NCI-H1048 (cell line): ENCODE measurements at regions not wholly inside any gene's neighbourhood (a gene's known extent, or its start where the extent isn't known, plus 50 kb on each side); places are given as distances from the start of the nearest gene placed in this dataset.

ENCODE experiments used
- DNase-seq: peaks from one replicate; lab custom pipeline; 2025; lab: John Stamatoyannopoulos, UW

- DNase-seq: no peak
Measured at GRCh38 chr13:105607016-105607415, 928.4 kb downstream of the EFNB2 start.

GRCh38 chr13:105602956-105603670 is 932.3 kb downstream of the EFNB2 start:
- DNase-seq: no peak

GRCh38 chr13:105599477-105600037 is 935.9 kb downstream of the EFNB2 start:
- no peak for DNase-seq

- DNase-seq: no peak
Measured at GRCh38 chr13:105598529-105598928, 936.9 kb downstream of the EFNB2 start.

GRCh38 chr13:105597573-105597972 is 937.9 kb downstream of the EFNB2 start:
- DNase-seq: no peak

- no peak for DNase-seq
Measured at GRCh38 chr13:105595471-105595870, 940.0 kb downstream of the EFNB2 start.

GRCh38 chr13:105591277-105591676 is 944.2 kb downstream of the EFNB2 start:
- DNase-seq: no peak

GRCh38 chr13:105587786-105588185 is 947.7 kb downstream of the EFNB2 start:
- DNase-seq: no peak

- DNase-seq: no peak
Measured at GRCh38 chr13:105579821-105580710, 955.4 kb downstream of the EFNB2 start.

GRCh38 chr13:105573136-105573535 is 962.3 kb downstream of the EFNB2 start:
- DNase-seq: no peak

GRCh38 chr13:105572401-105572800 is 963.1 kb downstream of the EFNB2 start:
- no peak for DNase-seq

- no peak for DNase-seq
Measured at GRCh38 chr13:105569816-105570215, 965.6 kb downstream of the EFNB2 start.

- DNase-seq: no peak
Measured at GRCh38 chr13:105567951-105568525, 967.4 kb downstream of the EFNB2 start.

- no peak for DNase-seq
Measured at GRCh38 chr13:105565136-105565727, 970.2 kb downstream of the EFNB2 start.

- no peak for DNase-seq
Measured at GRCh38 chr13:105552078-105552477, 983.4 kb downstream of the EFNB2 start.

- DNase-seq: no peak
Measured at GRCh38 chr13:105547851-105548250, 987.6 kb downstream of the EFNB2 start.

- no peak for DNase-seq
Measured at GRCh38 chr13:105545811-105546210, 989.7 kb downstream of the EFNB2 start.

- no peak for DNase-seq
Measured at GRCh38 chr13:105543742-105544141, 991.7 kb downstream of the EFNB2 start.

- DNase-seq: no peak
Measured at GRCh38 chr13:105541565-105541964, 993.9 kb downstream of the EFNB2 start.

GRCh38 chr13:105538346-105538745 is 997.1 kb downstream of the EFNB2 start:
- DNase-seq: no peak

- no peak for DNase-seq
Measured at GRCh38 chr13:105537113-105537512, 998.3 kb downstream of the EFNB2 start.

GRCh38 chr13:105530468-105530867 is 1005.0 kb downstream of the EFNB2 start:
- DNase-seq: no peak
